ENCODE measurements at regions not wholly inside any gene's neighbourhood (a gene's known extent, or its start where the extent isn't known, plus 50 kb on each side); places are given as distances from the start of the nearest gene placed in this dataset.

- no peak for TF ChIP-seq CTCF (conservative IDR thresholded peaks at IDR 0.05; ENCODE audit: low read depth, low read length)
- TF ChIP-seq EZH2 (IDR thresholded peaks at IDR 0.05; ENCODE audit: low read length, unreplicated experiment) = no peak
Measured at GRCh38 chr1:218835609-218836008, 338.1 kb upstream of the LYPLAL1 start.
